ENCODE measurements at regions not wholly inside any gene's neighbourhood (a gene's known extent, or its start where the extent isn't known, plus 50 kb on each side); places are given as distances from the start of the nearest gene placed in this dataset.

- H3K79me2 ChIP-seq (ENCODE audit: control insufficient read depth, insufficient read depth, low read length, unreplicated experiment) = no peaks in the 10 kb centered on the region
- H3K27ac ChIP-seq (ENCODE audit: low read depth, low read length) = no peak overlapping the region
- H2AFZ ChIP-seq (ENCODE audit: low read length, unreplicated experiment) = no peak overlapping the region
- H3K27me3 ChIP-seq (ENCODE audit: insufficient read depth, low read length) = no peaks in the 10 kb centered on the region
- no peak overlapping the region for H3K4me3 ChIP-seq (ENCODE audit: low read depth, low read length)
- no peaks in the 10 kb centered on the region for H3K36me3 ChIP-seq (ENCODE audit: insufficient read depth, low read length)
- peaks cover 13% of the 10 kb centered on the region for H3K4me1 ChIP-seq (ENCODE audit: control insufficient read depth, insufficient read depth, low read length, unreplicated experiment)
These were observed 500.3 kb upstream of the SMIM21 start for GRCh38 chr18:75927791-75928190.

DNA sequence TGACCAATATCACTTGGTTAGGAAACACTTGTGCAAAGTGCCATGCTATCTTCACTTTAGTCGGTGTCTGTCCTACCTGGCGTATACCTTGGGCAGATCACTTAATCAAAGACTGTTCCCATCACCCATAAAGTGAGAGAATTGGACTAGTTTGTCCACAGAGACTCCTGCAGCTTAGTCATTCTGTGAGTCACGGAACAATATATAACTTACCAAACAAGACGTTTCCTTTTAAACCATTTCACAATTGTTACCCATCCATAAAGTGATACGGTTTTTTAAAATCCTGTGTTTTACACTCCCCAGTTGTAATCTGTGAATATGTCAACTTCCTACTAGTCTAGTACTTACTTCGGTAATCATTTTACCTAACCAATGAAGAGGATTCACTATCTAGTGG, 499.3 kb upstream of the SMIM21 start:
- no peaks in the 10 kb centered on the region for H3K27me3 ChIP-seq (ENCODE audit: insufficient read depth, low read length)
- peak overlapping the region; percentile 39 for H2AFZ ChIP-seq (ENCODE audit: low read length, unreplicated experiment)
- no peak overlapping the region for H3K4me3 ChIP-seq (ENCODE audit: low read depth, low read length)
- no peaks in the 10 kb centered on the region for H3K79me2 ChIP-seq (ENCODE audit: control insufficient read depth, insufficient read depth, low read length, unreplicated experiment)
- no peaks in the 10 kb centered on the region for H3K36me3 ChIP-seq (ENCODE audit: insufficient read depth, low read length)
- H3K27ac ChIP-seq (ENCODE audit: low read depth, low read length) = no peak overlapping the region
- peaks cover 13% of the 10 kb centered on the region for H3K4me1 ChIP-seq (ENCODE audit: control insufficient read depth, insufficient read depth, low read length, unreplicated experiment)

GRCh38 chr18:75923169-75923568, 495.7 kb upstream of the SMIM21 start:
- Histone ChIP-seq H3K4me3 (ENCODE audit: low read depth, low read length) (no peak overlapping the region), H3K36me3 (ENCODE audit: insufficient read depth, low read length) (no peaks in the 10 kb centered on the region), H3K27me3 (ENCODE audit: insufficient read depth, low read length) (no peaks in the 10 kb centered on the region), H3K27ac (ENCODE audit: low read depth, low read length) (no peak overlapping the region), H3K4me1 (ENCODE audit: control insufficient read depth, insufficient read depth, low read length, unreplicated experiment) (peaks cover 13% of the 10 kb centered on the region), H2AFZ (ENCODE audit: low read length, unreplicated experiment) (no peak overlapping the region), H3K79me2 (ENCODE audit: control insufficient read depth, insufficient read depth, low read length, unreplicated experiment) (no peaks in the 10 kb centered on the region)

DNA sequence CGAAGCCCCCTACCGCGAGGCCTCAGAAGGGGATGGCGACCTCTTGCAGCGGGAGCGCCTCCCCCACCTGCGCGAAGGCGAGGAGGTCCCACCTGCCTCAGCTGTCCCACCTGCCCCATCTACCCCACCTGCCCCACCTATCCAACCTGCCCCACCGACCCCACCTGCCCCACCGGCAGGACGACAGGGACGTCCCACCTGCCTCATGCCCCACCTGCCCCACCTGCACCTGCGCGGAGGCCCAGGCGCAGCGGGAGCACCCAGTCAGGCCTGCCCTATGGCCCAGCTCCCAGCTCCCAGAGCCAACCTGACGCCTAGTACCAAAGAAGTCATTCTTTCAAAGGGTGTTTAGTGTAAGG, 489.1 kb upstream of the SMIM21 start:
- Histone ChIP-seq H3K27me3 (ENCODE audit: insufficient read depth, low read length) (peaks cover 11% of the 10 kb centered on the region; the same call in 1 of the 2 replicates), H3K79me2 (ENCODE audit: control insufficient read depth, insufficient read depth, low read length, unreplicated experiment) (no peaks in the 10 kb centered on the region), H3K4me3 (ENCODE audit: low read depth, low read length) (peak overlapping the region; percentile 60), H3K36me3 (ENCODE audit: insufficient read depth, low read length) (no peaks in the 10 kb centered on the region), H3K27ac (ENCODE audit: low read depth, low read length) (no peak overlapping the region), H3K4me1 (ENCODE audit: control insufficient read depth, insufficient read depth, low read length, unreplicated experiment) (no peaks in the 10 kb centered on the region), H2AFZ (ENCODE audit: low read length, unreplicated experiment) (no peak overlapping the region)

DNA sequence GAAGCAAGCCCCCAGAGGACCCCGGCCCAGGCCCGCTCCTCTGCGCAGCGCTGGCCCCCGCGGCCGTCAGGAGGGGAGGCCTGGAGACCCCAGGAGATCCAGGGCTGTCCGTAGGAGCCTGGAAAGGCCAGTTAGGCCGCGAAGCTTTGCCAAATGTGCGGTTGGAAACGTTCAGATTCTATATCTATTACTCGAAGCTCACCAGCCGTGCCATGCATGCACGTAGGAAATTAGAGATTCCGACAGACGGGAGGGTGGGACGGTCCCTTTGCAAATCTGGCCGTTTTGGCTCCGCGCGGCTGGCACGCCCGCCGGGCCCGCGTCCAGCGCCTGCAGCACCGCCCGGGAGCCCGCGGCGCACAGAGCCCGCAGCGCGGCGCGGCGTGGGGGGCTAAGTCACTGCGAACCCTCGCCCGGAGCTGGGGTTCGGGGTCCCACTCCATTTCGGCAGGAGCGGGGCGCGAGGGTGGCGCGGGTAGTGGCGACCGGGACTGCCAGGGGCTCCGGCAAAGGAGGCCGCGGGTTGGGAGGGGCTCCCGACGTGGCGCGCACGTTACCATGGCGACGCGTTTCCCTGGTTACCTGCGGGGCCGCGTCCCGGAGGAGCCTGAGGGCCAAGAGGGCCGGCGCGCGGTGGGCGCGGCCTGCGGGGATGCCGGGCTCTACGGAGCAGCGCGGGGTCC, 488.6 kb upstream of the SMIM21 start:
- no peak overlapping the region for H3K27ac ChIP-seq (ENCODE audit: low read depth, low read length)
- no peaks in the 10 kb centered on the region for H3K36me3 ChIP-seq (ENCODE audit: insufficient read depth, low read length)
- no peak overlapping the region for H2AFZ ChIP-seq (ENCODE audit: low read length, unreplicated experiment)
- peak overlapping the region; percentile 60 for H3K4me3 ChIP-seq (ENCODE audit: low read depth, low read length)
- peaks cover 11% of the 10 kb centered on the region; the same call in 1 of the 2 replicates for H3K27me3 ChIP-seq (ENCODE audit: insufficient read depth, low read length)
- no peaks in the 10 kb centered on the region for H3K79me2 ChIP-seq (ENCODE audit: control insufficient read depth, insufficient read depth, low read length, unreplicated experiment)
- no peaks in the 10 kb centered on the region for H3K4me1 ChIP-seq (ENCODE audit: control insufficient read depth, insufficient read depth, low read length, unreplicated experiment)

DNA sequence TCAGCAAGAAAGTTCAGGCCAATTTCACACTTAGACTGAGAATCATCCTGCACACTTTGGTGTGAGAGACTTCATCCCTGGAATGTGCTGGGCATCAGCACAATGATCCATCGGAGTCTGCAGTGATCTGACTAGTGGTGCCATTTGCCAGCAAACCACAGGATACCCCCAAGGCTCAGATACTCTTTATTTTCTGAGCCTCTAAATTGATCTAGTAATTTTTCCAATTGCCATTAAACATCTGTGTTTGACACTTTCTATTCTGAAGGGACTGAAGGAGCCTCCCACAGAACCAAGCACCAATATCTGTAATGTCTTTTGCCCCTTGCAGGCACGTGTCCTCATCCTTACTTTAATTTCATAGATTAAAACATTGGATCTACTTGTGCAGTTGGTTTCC, 485.3 kb upstream of the SMIM21 start:
- no peak overlapping the region for H3K4me3 ChIP-seq (ENCODE audit: low read depth, low read length)
- no peaks in the 10 kb centered on the region for H3K36me3 ChIP-seq (ENCODE audit: insufficient read depth, low read length)
- H2AFZ ChIP-seq (ENCODE audit: low read length, unreplicated experiment) = no peak overlapping the region
- no peaks in the 10 kb centered on the region for H3K4me1 ChIP-seq (ENCODE audit: control insufficient read depth, insufficient read depth, low read length, unreplicated experiment)
- H3K27me3 ChIP-seq (ENCODE audit: insufficient read depth, low read length) = peaks cover 11% of the 10 kb centered on the region; the same call in 1 of the 2 replicates
- H3K79me2 ChIP-seq (ENCODE audit: control insufficient read depth, insufficient read depth, low read length, unreplicated experiment) = no peaks in the 10 kb centered on the region
- H3K27ac ChIP-seq (ENCODE audit: low read depth, low read length) = no peak overlapping the region

- H3K27ac ChIP-seq (ENCODE audit: low read depth, low read length) = no peak overlapping the region
- no peaks in the 10 kb centered on the region for H3K36me3 ChIP-seq (ENCODE audit: insufficient read depth, low read length)
- H3K4me1 ChIP-seq (ENCODE audit: control insufficient read depth, insufficient read depth, low read length, unreplicated experiment) = no peaks in the 10 kb centered on the region
- H3K4me3 ChIP-seq (ENCODE audit: low read depth, low read length) = no peak overlapping the region
- no peak overlapping the region for H2AFZ ChIP-seq (ENCODE audit: low read length, unreplicated experiment)
- no peaks in the 10 kb centered on the region for H3K79me2 ChIP-seq (ENCODE audit: control insufficient read depth, insufficient read depth, low read length, unreplicated experiment)
- no peaks in the 10 kb centered on the region for H3K27me3 ChIP-seq (ENCODE audit: insufficient read depth, low read length)
These were observed 476.9 kb upstream of the SMIM21 start for GRCh38 chr18:75904416-75904815.

DNA sequence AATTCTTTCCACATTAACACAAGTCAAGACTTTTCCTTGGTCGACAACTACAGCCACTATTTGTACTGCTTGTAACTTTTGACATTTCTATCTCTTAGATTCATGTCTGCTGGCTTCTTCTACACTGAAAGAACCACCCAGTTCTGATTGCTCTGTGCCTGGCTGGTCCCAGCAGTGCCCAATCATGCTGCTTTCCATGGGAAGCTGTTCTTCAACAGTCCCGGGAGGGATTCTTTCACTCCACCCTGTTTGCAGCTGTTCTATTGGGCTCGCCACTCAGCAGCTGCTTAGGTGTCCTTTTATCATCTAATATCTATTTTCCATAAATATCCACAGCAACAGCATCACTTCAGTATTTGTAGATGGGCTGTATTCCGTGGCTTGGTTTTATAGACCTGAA, 471.1 kb upstream of the SMIM21 start:
- H3K4me1 ChIP-seq (ENCODE audit: control insufficient read depth, insufficient read depth, low read length, unreplicated experiment) = no peaks in the 10 kb centered on the region
- H3K79me2 ChIP-seq (ENCODE audit: control insufficient read depth, insufficient read depth, low read length, unreplicated experiment) = no peaks in the 10 kb centered on the region
- H3K36me3 ChIP-seq (ENCODE audit: insufficient read depth, low read length) = no peaks in the 10 kb centered on the region
- H3K27ac ChIP-seq (ENCODE audit: low read depth, low read length) = no peak overlapping the region
- no peak overlapping the region for H3K4me3 ChIP-seq (ENCODE audit: low read depth, low read length)
- H3K27me3 ChIP-seq (ENCODE audit: insufficient read depth, low read length) = no peaks in the 10 kb centered on the region
- H2AFZ ChIP-seq (ENCODE audit: low read length, unreplicated experiment) = no peak overlapping the region

DNA sequence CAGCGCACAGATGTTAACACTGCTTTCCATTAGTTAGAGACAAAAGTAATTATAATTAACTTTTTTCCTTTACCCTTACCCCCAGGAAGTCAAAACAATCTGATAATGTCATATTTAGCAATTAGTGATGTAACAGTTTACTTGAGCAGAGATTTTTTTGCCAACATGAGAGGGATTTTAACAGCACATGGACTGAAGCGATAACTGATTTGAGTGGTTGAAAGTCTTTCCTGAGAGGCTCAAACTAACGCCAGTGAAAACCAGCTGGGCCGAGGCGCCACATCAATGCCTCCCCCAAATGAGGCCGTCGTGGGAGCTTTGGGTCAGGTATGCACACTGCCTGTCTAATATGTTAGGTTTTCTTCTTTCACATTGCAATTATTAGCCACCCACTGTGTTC, 469.9 kb upstream of the SMIM21 start:
- Histone ChIP-seq H3K4me3 (ENCODE audit: low read depth, low read length) (no peak overlapping the region), H3K27ac (ENCODE audit: low read depth, low read length) (no peak overlapping the region), H3K36me3 (ENCODE audit: insufficient read depth, low read length) (no peaks in the 10 kb centered on the region), H2AFZ (ENCODE audit: low read length, unreplicated experiment) (no peak overlapping the region), H3K4me1 (ENCODE audit: control insufficient read depth, insufficient read depth, low read length, unreplicated experiment) (no peaks in the 10 kb centered on the region), H3K27me3 (ENCODE audit: insufficient read depth, low read length) (no peaks in the 10 kb centered on the region), H3K79me2 (ENCODE audit: control insufficient read depth, insufficient read depth, low read length, unreplicated experiment) (no peaks in the 10 kb centered on the region)

GRCh38 chr18:75896865-75897264, 469.4 kb upstream of the SMIM21 start:
- no peak overlapping the region for H3K4me3 ChIP-seq (ENCODE audit: low read depth, low read length)
- no peaks in the 10 kb centered on the region for H3K79me2 ChIP-seq (ENCODE audit: control insufficient read depth, insufficient read depth, low read length, unreplicated experiment)
- H3K36me3 ChIP-seq (ENCODE audit: insufficient read depth, low read length) = no peaks in the 10 kb centered on the region
- no peaks in the 10 kb centered on the region for H3K4me1 ChIP-seq (ENCODE audit: control insufficient read depth, insufficient read depth, low read length, unreplicated experiment)
- H3K27ac ChIP-seq (ENCODE audit: low read depth, low read length) = no peak overlapping the region
- no peak overlapping the region for H2AFZ ChIP-seq (ENCODE audit: low read length, unreplicated experiment)
- no peaks in the 10 kb centered on the region for H3K27me3 ChIP-seq (ENCODE audit: insufficient read depth, low read length)

DNA sequence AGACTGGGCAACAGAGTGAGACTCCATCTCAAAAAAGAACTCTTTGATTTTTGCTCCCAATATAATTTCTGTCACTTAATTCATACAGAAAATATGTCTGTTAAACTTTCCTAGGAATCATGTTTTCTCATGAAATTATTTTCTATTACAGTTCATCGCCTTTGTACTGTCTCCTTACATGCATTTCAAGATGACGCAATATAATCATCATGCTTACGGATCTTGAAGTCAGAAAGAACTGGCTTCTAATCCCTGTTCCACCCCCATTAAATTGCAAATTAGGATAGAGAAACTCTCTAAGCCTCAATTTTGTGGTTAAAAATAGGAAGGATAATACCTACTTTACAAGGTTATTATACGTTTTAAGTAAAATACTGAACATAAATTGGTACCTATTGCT, 467.6 kb upstream of the SMIM21 start:
- H3K27ac ChIP-seq (ENCODE audit: low read depth, low read length) = no peak overlapping the region
- H3K36me3 ChIP-seq (ENCODE audit: insufficient read depth, low read length) = no peaks in the 10 kb centered on the region
- no peaks in the 10 kb centered on the region for H3K79me2 ChIP-seq (ENCODE audit: control insufficient read depth, insufficient read depth, low read length, unreplicated experiment)
- no peaks in the 10 kb centered on the region for H3K4me1 ChIP-seq (ENCODE audit: control insufficient read depth, insufficient read depth, low read length, unreplicated experiment)
- H2AFZ ChIP-seq (ENCODE audit: low read length, unreplicated experiment) = no peak overlapping the region
- no peaks in the 10 kb centered on the region for H3K27me3 ChIP-seq (ENCODE audit: insufficient read depth, low read length)
- H3K4me3 ChIP-seq (ENCODE audit: low read depth, low read length) = no peak overlapping the region

Data from ACC112 (cell line).